GM12875 (cell line): ENCODE measurements at regions not wholly inside any gene's neighbourhood (a gene's known extent, or its start where the extent isn't known, plus 50 kb on each side); places are given as distances from the start of the nearest gene placed in this dataset.

ENCODE experiments used
- H3K4me3 ChIP-seq: one replicate; pipeline ENCODE4 v1.5.1; 2011; ENCODE audit warnings: low read depth, low read length, control low read depth
- TF ChIP-seq, protein P1 (sequence below): IDR thresholded peaks from 2 replicates; pipeline ENCODE4 v1.5.1; 2011; ENCODE audit warnings: low read depth, mild to moderate bottlenecking, control low read depth, inconsistent platforms, low read length, moderate library complexity, borderline replicate concordance; ENCODE audit not compliant: insufficient read depth

- TF ChIP-seq, protein P1, sequence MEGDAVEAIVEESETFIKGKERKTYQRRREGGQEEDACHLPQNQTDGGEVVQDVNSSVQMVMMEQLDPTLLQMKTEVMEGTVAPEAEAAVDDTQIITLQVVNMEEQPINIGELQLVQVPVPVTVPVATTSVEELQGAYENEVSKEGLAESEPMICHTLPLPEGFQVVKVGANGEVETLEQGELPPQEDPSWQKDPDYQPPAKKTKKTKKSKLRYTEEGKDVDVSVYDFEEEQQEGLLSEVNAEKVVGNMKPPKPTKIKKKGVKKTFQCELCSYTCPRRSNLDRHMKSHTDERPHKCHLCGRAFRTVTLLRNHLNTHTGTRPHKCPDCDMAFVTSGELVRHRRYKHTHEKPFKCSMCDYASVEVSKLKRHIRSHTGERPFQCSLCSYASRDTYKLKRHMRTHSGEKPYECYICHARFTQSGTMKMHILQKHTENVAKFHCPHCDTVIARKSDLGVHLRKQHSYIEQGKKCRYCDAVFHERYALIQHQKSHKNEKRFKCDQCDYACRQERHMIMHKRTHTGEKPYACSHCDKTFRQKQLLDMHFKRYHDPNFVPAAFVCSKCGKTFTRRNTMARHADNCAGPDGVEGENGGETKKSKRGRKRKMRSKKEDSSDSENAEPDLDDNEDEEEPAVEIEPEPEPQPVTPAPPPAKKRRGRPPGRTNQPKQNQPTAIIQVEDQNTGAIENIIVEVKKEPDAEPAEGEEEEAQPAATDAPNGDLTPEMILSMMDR: no peak
- H3K4me3 ChIP-seq: no peak overlapping the region
Measured at GRCh38 chr12:90080616-90081015, 372.0 kb upstream of the ATP2B1 start.

DNA sequence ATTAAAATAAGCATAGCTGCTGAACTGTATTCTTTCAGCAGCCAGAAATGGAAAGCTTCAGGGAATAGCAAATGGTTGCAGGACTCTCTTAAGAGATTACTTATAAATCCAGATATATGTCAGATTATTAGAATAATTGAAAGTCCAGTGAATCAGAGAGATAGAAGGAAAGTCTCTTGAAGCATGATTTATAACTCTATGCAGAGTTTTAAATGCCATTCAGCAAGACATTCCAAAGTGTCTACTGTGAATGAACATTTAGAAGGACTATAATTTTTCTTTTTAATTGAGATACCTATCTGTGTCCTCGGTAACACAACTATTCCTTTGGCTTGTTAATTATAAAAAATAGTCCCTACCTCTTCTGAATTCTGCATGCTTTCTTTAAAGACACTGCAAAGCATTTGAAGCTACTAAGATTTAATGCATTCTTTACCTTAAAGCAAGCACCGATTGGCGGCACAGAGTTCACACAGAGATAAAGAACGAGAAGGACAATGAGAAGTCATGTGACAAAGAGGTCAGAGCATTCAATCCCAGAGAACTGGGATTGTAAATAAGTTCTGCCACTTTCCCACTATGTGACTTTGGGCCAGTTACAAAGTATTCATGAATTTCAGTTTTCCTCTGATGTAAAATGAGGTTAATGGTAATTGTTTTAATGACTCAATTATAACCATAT is 371.0 kb upstream of the ATP2B1 start:
- TF ChIP-seq, protein P1: no peak
- H3K4me3 ChIP-seq: no peak overlapping the region

GRCh38 chr12:90078344-90078743 is 369.7 kb upstream of the ATP2B1 start:
- TF ChIP-seq, protein P1: no peak

DNA sequence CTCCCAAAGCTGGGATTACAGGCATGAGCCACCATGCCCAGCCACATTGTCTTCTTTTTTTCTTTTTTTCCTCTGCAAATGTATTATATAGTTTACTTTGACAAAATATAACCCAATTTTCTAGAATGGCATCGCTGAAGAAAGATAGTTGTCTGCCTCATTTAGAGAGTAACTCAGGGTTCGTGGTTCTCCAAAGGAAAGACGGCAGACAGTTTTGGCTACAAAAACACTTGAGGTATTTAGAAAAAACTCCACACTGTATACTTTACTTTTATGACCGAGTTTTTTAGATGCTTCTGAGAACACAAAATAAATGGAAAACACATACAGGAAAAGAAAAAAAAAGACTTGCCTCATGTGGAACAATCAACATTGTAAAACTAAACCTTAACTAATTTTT is 369.1 kb upstream of the ATP2B1 start:
- TF ChIP-seq, protein P1: no peak
- H3K4me3 ChIP-seq: no peak overlapping the region

More at GRCh38 chr12:90078344-90078743, 369.7 kb upstream of the ATP2B1 start:
- no peak overlapping the region for H3K4me3 ChIP-seq

DNA sequence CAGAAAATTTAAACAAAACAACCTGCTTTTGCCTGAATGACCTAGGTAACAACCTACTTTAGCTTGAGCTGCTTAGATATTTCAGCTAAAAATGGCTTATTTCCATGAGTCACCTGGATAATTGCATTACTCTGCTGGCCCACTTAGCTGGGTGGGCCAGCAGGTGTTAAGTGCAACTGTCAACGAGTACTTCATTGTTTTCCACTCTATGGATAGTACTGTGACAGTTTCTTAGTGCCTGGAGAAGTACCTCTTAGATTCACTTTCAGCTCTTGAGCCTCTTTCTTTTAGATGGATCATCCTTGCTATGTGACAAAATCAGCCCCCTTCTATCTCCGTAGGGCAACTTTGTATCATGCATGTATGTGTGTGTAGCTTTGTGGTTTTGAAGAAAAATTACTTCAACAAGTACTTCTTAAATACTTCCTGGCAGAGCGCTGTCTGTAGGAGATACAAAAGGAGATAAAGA is 368.2 kb upstream of the ATP2B1 start:
- TF ChIP-seq, protein P1: no peak
- no peak overlapping the region for H3K4me3 ChIP-seq

DNA sequence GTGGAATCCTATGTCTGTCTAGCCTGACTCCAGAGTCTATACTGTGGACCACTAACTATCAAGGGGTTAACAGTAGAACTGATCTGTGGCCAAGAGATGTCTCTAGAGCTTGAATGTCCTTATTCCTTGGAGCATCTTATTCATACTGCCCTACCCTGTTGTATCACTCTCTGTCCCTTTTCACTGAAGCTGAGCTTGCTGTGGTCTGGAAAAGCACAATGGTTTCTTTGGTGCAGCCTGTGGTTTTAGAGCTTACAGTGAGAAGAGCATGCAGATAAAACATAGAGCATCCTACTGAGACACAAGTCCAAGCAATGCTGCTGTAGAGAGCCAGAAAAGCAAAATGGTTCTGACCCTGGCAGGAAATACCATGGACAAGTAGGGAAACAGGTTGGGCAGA is 367.0 kb upstream of the ATP2B1 start:
- no peak overlapping the region for H3K4me3 ChIP-seq
- TF ChIP-seq, protein P1: no peak

DNA sequence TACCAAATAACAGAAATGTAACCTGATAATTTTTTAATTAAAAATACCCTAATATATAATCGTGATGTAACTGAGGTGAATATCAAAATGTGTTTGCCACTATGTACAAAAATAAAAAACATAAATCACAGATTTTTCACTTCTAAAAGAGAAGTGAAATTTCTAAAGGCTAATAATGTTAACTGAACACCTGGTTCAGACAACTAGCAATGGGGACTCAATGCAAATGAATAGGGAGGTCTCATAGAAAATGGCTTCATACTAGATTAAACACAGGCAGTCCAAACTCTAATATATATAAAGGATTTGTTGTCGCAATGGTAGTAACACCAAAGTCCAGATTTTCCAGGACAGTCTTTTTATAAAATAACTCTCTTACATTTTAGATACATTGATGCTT is 365.4 kb upstream of the ATP2B1 start:
- H3K4me3 ChIP-seq: no peak overlapping the region
- TF ChIP-seq, protein P1: no peak
